ENCODE measurements at regions not wholly inside any gene's neighbourhood (a gene's known extent, or its start where the extent isn't known, plus 50 kb on each side); places are given as distances from the start of the nearest gene placed in this dataset.

- Histone ChIP-seq H3K4me3 (no peak overlapping the region), H3K27ac (no peak overlapping the region)
- TF ChIP-seq CTCF (IDR thresholded peaks at IDR 0.05) = no peak
- no peak for DNase-seq (ENCODE audit: low spot score)
These were observed 189.2 kb upstream of the MGAT4C start for GRCh38 chr12:86445356-86445755.

DNA sequence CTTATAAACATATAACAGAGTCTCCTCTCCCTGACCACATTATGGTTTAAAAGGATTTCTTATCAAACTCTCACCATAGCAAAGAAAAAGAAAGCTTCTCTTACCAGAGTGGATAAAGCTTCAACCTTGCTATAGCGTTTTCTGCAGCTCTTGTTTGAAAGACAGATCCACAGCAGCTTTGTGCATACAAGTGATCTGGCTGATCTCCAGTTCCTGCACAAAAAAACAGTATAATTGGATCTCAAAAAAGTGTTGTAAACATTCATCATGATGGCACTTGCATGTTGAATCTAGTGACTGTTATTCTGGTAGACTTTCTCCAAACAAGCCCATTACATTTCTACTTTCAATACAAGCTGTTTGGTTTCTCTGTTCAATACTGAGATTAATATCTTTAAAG, 178.9 kb upstream of the MGAT4C start:
- no peak overlapping the region for H3K4me3 ChIP-seq
- no peak for TF ChIP-seq CTCF (IDR thresholded peaks at IDR 0.05)
- no peak for DNase-seq (ENCODE audit: low spot score)
- no peak overlapping the region for H3K27ac ChIP-seq

- Histone ChIP-seq H3K4me3 (no peak overlapping the region), H3K27ac (no peak overlapping the region)
- no peak for DNase-seq (ENCODE audit: low spot score)
- TF ChIP-seq CTCF (IDR thresholded peaks at IDR 0.05) = no peak
These were observed 173.6 kb upstream of the MGAT4C start for GRCh38 chr12:86429824-86430223.

GRCh38 chr12:86421333-86421732, 165.1 kb upstream of the MGAT4C start:
- no peak overlapping the region for H3K27ac ChIP-seq
- no peak for TF ChIP-seq CTCF (IDR thresholded peaks at IDR 0.05)
- no peak for DNase-seq (ENCODE audit: low spot score)
- H3K4me3 ChIP-seq = no peak overlapping the region

DNA sequence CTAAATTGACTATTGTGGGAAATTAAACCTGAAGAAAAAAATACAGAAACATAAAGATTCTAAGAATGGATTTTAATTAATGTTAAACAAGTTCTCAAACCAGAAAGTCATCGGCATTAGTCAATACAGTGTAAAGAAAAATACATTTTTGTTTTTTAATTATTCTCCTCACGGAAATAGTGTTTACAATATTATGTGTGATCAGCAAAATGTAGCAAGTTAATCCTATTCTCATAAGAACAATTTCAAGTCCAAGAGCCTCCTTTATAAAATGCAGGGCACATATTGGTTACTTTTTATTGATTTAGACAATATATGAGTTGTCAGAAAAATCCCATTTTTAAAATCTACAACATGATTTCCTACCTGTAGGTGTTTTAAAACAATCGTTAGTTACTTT, 158.0 kb upstream of the MGAT4C start:
- no peak for TF ChIP-seq CTCF (IDR thresholded peaks at IDR 0.05)
- Histone ChIP-seq H3K27ac (no peak overlapping the region), H3K4me3 (no peak overlapping the region)
- DNase-seq (ENCODE audit: low spot score) = no peak

DNA sequence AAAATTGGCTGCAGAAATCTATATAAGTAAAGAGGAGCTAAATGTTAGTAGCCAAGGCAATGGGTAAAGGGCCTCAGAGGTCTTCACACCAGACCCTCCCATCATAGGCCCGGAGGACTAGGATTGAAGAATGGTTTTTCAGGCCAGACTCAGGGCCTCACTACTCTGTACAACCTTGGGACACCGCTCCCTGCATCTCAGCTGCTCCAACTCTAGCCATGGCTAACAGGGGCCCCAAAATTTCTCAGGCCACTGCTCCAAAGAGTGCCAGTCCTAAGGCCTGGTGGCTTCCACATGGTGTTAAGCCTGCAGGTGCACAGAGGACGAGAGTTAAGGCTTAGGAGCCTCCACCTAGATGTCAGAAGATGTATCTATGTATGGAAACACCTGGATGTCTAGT, 155.5 kb upstream of the MGAT4C start:
- no peak for DNase-seq (ENCODE audit: low spot score)
- Histone ChIP-seq H3K27ac (no peak overlapping the region), H3K4me3 (no peak overlapping the region)
- no peak for TF ChIP-seq CTCF (IDR thresholded peaks at IDR 0.05)

GRCh38 chr12:86407620-86408208, 151.5 kb upstream of the MGAT4C start:
- DNase-seq (ENCODE audit: low spot score) = no peak
- H3K27ac ChIP-seq = no peak overlapping the region
- TF ChIP-seq CTCF (IDR thresholded peaks at IDR 0.05) = no peak

More at GRCh38 chr12:86407620-86408208, 151.5 kb upstream of the MGAT4C start:
- no peak overlapping the region for H3K4me3 ChIP-seq

Data from coronary artery (tissue), 2 donors.